ENCODE measurements at regions not wholly inside any gene's neighbourhood (a gene's known extent, or its start where the extent isn't known, plus 50 kb on each side); places are given as distances from the start of the nearest gene placed in this dataset.

GRCh38 chr17:33982909-33983308 lies 272.2 kb upstream of the CCL2 start:
- TF ChIP-seq, protein P1, sequence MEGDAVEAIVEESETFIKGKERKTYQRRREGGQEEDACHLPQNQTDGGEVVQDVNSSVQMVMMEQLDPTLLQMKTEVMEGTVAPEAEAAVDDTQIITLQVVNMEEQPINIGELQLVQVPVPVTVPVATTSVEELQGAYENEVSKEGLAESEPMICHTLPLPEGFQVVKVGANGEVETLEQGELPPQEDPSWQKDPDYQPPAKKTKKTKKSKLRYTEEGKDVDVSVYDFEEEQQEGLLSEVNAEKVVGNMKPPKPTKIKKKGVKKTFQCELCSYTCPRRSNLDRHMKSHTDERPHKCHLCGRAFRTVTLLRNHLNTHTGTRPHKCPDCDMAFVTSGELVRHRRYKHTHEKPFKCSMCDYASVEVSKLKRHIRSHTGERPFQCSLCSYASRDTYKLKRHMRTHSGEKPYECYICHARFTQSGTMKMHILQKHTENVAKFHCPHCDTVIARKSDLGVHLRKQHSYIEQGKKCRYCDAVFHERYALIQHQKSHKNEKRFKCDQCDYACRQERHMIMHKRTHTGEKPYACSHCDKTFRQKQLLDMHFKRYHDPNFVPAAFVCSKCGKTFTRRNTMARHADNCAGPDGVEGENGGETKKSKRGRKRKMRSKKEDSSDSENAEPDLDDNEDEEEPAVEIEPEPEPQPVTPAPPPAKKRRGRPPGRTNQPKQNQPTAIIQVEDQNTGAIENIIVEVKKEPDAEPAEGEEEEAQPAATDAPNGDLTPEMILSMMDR (IDR thresholded peaks at IDR 0.05): no peak
- DNase-seq (ENCODE audit: extremely low spot score, unreplicated experiment): no peak
- no peak overlapping the region for H3K27ac Mint-ChIP-seq (ENCODE audit: unreplicated experiment)
- no peak overlapping the region for H3K4me3 Mint-ChIP-seq (ENCODE audit: unreplicated experiment)
- no peaks in the 10 kb centered on the region for H3K27me3 Mint-ChIP-seq (ENCODE audit: unreplicated experiment)
- H3K36me3 Mint-ChIP-seq (ENCODE audit: unreplicated experiment): no peaks in the 10 kb centered on the region
- peaks cover 32% of the 10 kb centered on the region for H3K9me3 Mint-ChIP-seq (ENCODE audit: unreplicated experiment)
- no peaks in the 10 kb centered on the region for H3K4me1 Mint-ChIP-seq (ENCODE audit: unreplicated experiment)

DNA sequence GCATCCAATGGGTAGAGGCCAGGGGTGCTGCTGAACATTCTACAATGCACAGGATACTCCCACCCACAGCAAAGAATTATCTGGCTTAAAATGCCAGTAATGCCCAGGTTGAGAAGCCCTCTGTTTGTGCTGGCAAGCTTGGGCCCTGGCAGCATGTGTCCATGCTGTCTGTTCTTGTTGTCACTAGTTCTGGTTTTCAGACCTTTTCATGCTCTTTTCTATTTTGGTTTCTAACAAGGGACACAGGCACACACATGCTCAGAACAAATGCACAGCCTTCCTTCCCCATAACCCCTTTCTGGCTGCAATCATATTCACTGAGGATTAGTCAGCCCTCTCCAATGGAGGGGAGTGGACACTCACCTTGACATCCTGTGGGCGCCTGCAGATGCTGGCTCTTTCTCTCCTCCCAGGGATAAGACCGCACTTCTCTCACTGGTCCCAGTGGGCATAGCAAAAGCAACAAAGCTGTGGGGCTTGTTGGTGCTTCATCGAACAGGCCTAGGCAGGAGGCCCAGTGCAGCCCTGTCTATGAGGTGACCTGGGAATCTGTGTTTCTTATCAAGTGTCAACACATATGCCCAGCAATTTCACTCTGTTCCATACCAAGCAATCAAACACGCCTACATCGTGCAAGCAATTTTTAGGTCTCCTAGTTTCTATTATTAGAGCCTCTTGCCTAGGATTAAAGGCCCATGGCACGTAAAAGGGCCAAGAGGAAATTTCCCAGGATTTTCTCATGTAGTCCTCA lies 271.1 kb upstream of the CCL2 start:
- H3K36me3 Mint-ChIP-seq (ENCODE audit: unreplicated experiment): no peaks in the 10 kb centered on the region
- DNase-seq (ENCODE audit: extremely low spot score, unreplicated experiment): no peak
- no peak overlapping the region for H3K27ac Mint-ChIP-seq (ENCODE audit: unreplicated experiment)
- H3K4me1 Mint-ChIP-seq (ENCODE audit: unreplicated experiment): no peaks in the 10 kb centered on the region
- TF ChIP-seq, protein P1 (IDR thresholded peaks at IDR 0.05): no peak
- H3K4me3 Mint-ChIP-seq (ENCODE audit: unreplicated experiment): no peak overlapping the region
- peaks cover 34% of the 10 kb centered on the region for H3K9me3 Mint-ChIP-seq (ENCODE audit: unreplicated experiment)
- H3K27me3 Mint-ChIP-seq (ENCODE audit: unreplicated experiment): no peaks in the 10 kb centered on the region

DNA sequence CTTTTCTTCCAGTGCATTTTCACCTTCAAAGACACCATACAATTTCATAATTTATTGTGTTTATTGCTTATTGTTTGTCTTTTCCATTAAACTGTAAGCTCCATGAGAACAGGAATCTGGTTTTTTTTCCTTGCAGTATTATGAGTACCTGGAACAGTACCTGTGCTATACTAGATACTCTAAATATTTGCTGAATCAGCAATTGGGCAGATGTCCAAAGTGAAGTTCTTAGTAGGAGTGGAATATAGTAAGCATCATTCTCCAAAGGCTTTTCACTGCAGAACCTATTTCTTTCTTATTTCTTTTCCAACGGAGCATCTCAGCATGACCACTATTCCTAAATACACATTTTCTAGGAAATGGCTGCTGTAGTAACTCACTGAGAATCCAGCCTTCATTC lies 269.0 kb upstream of the CCL2 start:
- Mint-ChIP-seq H3K9me3 (ENCODE audit: unreplicated experiment) (peaks cover 29% of the 10 kb centered on the region), H3K36me3 (ENCODE audit: unreplicated experiment) (no peaks in the 10 kb centered on the region), H3K27ac (ENCODE audit: unreplicated experiment) (no peak overlapping the region), H3K4me1 (ENCODE audit: unreplicated experiment) (no peaks in the 10 kb centered on the region), H3K4me3 (ENCODE audit: unreplicated experiment) (no peak overlapping the region), H3K27me3 (ENCODE audit: unreplicated experiment) (no peaks in the 10 kb centered on the region)
- DNase-seq (ENCODE audit: extremely low spot score, unreplicated experiment): no peak
- TF ChIP-seq, protein P1 (IDR thresholded peaks at IDR 0.05): no peak

- Mint-ChIP-seq H3K4me1 (ENCODE audit: unreplicated experiment) (no peaks in the 10 kb centered on the region), H3K27ac (ENCODE audit: unreplicated experiment) (no peak overlapping the region), H3K4me3 (ENCODE audit: unreplicated experiment) (no peak overlapping the region), H3K27me3 (ENCODE audit: unreplicated experiment) (no peaks in the 10 kb centered on the region), H3K9me3 (ENCODE audit: unreplicated experiment) (peaks cover 29% of the 10 kb centered on the region), H3K36me3 (ENCODE audit: unreplicated experiment) (no peaks in the 10 kb centered on the region)
- TF ChIP-seq, protein P1 (IDR thresholded peaks at IDR 0.05): no peak
- DNase-seq (ENCODE audit: extremely low spot score, unreplicated experiment): no peak
These were observed 268.5 kb upstream of the CCL2 start for GRCh38 chr17:33986566-33986965.

GRCh38 chr17:33987162-33987561 lies 267.9 kb upstream of the CCL2 start:
- no peaks in the 10 kb centered on the region for H3K4me1 Mint-ChIP-seq (ENCODE audit: unreplicated experiment)
- peaks cover 29% of the 10 kb centered on the region for H3K9me3 Mint-ChIP-seq (ENCODE audit: unreplicated experiment)
- H3K36me3 Mint-ChIP-seq (ENCODE audit: unreplicated experiment): no peaks in the 10 kb centered on the region
- TF ChIP-seq, protein P1 (IDR thresholded peaks at IDR 0.05): no peak
- H3K27ac Mint-ChIP-seq (ENCODE audit: unreplicated experiment): no peak overlapping the region
- no peak for DNase-seq (ENCODE audit: extremely low spot score, unreplicated experiment)
- H3K4me3 Mint-ChIP-seq (ENCODE audit: unreplicated experiment): no peak overlapping the region
- H3K27me3 Mint-ChIP-seq (ENCODE audit: unreplicated experiment): no peaks in the 10 kb centered on the region

Data from osteocyte (in vitro differentiated cells).